Trophoblast cell (in vitro differentiated cells and primary cell): ENCODE measurements at regions not wholly inside any gene's neighbourhood (a gene's known extent, or its start where the extent isn't known, plus 50 kb on each side); places are given as distances from the start of the nearest gene placed in this dataset.

Experiments
- DNase-seq, 2 donors: peaks; one replicate each; pipeline ENCODE4 v3.0.0-alpha.2; 2016
- H2AFZ ChIP-seq: 2 replicates; pipeline ENCODE4 v1.6.1; 2013; ENCODE audit warnings: low read length, moderate library complexity, mild to moderate bottlenecking; ENCODE audit not compliant: insufficient read depth, poor library complexity
- H2AK5ac ChIP-seq: 2 replicates; pipeline ENCODE4 v1.6.1; 2013; ENCODE audit warnings: mild to moderate bottlenecking, low read length
- H2BK120ac ChIP-seq: 2 replicates; pipeline ENCODE4 v1.6.1; 2013; ENCODE audit warnings: low read length, mild to moderate bottlenecking, moderate library complexity; ENCODE audit not compliant: insufficient read depth, poor library complexity
- H2BK12ac ChIP-seq: 2 replicates; pipeline ENCODE4 v1.6.1; 2013; ENCODE audit warnings: mild to moderate bottlenecking, low read length, moderate library complexity
- H2BK5ac ChIP-seq: 2 replicates; pipeline ENCODE4 v1.6.1; 2013; ENCODE audit warnings: low read length, low read depth, moderate library complexity, mild to moderate bottlenecking; ENCODE audit not compliant: poor library complexity
- H3K14ac ChIP-seq: 2 replicates; pipeline ENCODE4 v1.6.1; 2013; ENCODE audit warnings: mild to moderate bottlenecking, low read length
- H3K18ac ChIP-seq: 2 replicates; pipeline ENCODE4 v1.6.1; 2013; ENCODE audit warnings: mild to moderate bottlenecking, low read length
- H3K23ac ChIP-seq: 2 replicates; pipeline ENCODE4 v1.6.1; 2013; ENCODE audit warnings: low read length
- H3K27ac ChIP-seq: 2 replicates; pipeline ENCODE4 v1.5.1; 2013; ENCODE audit warnings: low read depth, mild to moderate bottlenecking, inconsistent platforms, low read length, moderate library complexity
- H3K27me3 ChIP-seq: 2 replicates; pipeline ENCODE4 v1.6.1; 2013; ENCODE audit warnings: inconsistent platforms, mild to moderate bottlenecking, low read length, moderate library complexity; ENCODE audit not compliant: insufficient read depth
- H3K36me3 ChIP-seq, 2 experiments: 1 replicate in 1 of 2; 2 replicates in 1 of 2; pipeline ENCODE4 v1.6.1; 2013; ENCODE audit warnings: low read length in 2 of 2, mild to moderate bottlenecking in 2 of 2, moderate library complexity in 1 of 2; ENCODE audit not compliant: insufficient read depth in 2 of 2, control insufficient read depth in 1 of 2
- H3K4ac ChIP-seq: 2 replicates; pipeline ENCODE4 v1.6.1; 2013; ENCODE audit warnings: low read depth, mild to moderate bottlenecking, low read length, moderate library complexity
- H3K4me1 ChIP-seq, 2 experiments: 1 replicate in 1 of 2; 2 replicates in 1 of 2; pipeline ENCODE4 v1.6.1; 2013; ENCODE audit warnings: low read length in 2 of 2, mild to moderate bottlenecking in 2 of 2, moderate library complexity in 1 of 2; ENCODE audit not compliant: insufficient read depth in 2 of 2, control insufficient read depth in 1 of 2
- H3K4me2 ChIP-seq: 2 replicates; pipeline ENCODE4 v1.6.1; 2013; ENCODE audit warnings: inconsistent platforms, mild to moderate bottlenecking, low read length, moderate library complexity
- H3K4me3 ChIP-seq: 2 replicates; pipeline ENCODE4 v1.5.1; 2013; ENCODE audit warnings: mild to moderate bottlenecking, low read depth, low read length, inconsistent platforms
- H3K79me1 ChIP-seq: one replicate; pipeline ENCODE4 v1.6.1; 2013; ENCODE audit warnings: low read length
- H3K79me2 ChIP-seq: 2 replicates; pipeline ENCODE4 v1.6.1; 2013; ENCODE audit warnings: low read length, mild to moderate bottlenecking; ENCODE audit not compliant: control insufficient read depth, insufficient read depth, poor library complexity
- H3K9ac ChIP-seq: 2 replicates; pipeline ENCODE4 v1.6.1; 2013; ENCODE audit warnings: mild to moderate bottlenecking, low read length
- H3K9me3 ChIP-seq: 2 replicates; pipeline ENCODE4 v1.6.1; 2013; ENCODE audit warnings: low read depth, mild to moderate bottlenecking, control low read depth, inconsistent platforms, low read length; ENCODE audit not compliant: insufficient read depth
- H4K12ac ChIP-seq: 2 replicates; pipeline ENCODE4 v1.6.1; 2013; ENCODE audit warnings: low read depth, mild to moderate bottlenecking, low read length, moderate library complexity
- H4K8ac ChIP-seq: 2 replicates; pipeline ENCODE4 v1.6.1; 2013; ENCODE audit warnings: low read depth, mild to moderate bottlenecking, low read length, moderate library complexity
- H4K91ac ChIP-seq: one replicate; pipeline ENCODE4 v1.6.1; 2013; ENCODE audit warnings: low read depth, mild to moderate bottlenecking, low read length, moderate library complexity
- WGBS: extraction: QIAGEN DNeasy Blood & Tissue Kit; methylation state at CpG from one replicate; pipeline ENCODE4 v1.1.7; 2013; ENCODE audit warnings: missing lambda C conversion rate; ENCODE audit not compliant: insufficient read length, insufficient coverage; ENCODE audit errors: extremely low coverage; 5-methylcytosine and 5-hydroxymethylcytosine counted together

- Histone ChIP-seq H2BK5ac (no peak overlapping the region), H3K4ac (no peak overlapping the region), H2AFZ (no peak overlapping the region), H3K79me1 (no peaks in the 10 kb centered on the region), H3K79me2 (no peaks in the 10 kb centered on the region), H4K91ac (no peak overlapping the region), H3K9ac (no peak overlapping the region), H2BK12ac (no peak overlapping the region), H3K27ac (no peak overlapping the region), H3K9me3 (no peaks in the 10 kb centered on the region), H3K23ac (no peak overlapping the region), H3K36me3 (no peaks in the 10 kb centered on the region), H3K4me3 (no peak overlapping the region), H3K27me3 (no peaks in the 10 kb centered on the region), H3K14ac (no peak overlapping the region), H3K4me1 (no peaks in the 10 kb centered on the region), H3K4me2 (no peak overlapping the region), H4K12ac (no peak overlapping the region), H4K8ac (no peak overlapping the region), H2AK5ac (no peak overlapping the region), H2BK120ac (no peak overlapping the region), H3K18ac (no peak overlapping the region)
- no peak for DNase-seq
- no CpG with 5 or more reads among the region's 6 CpGs for WGBS
Observed at GRCh38 chr1:238345837-238346236, 455.1 kb upstream of the ZP4 start.

GRCh38 chr1:238343852-238344251, 453.1 kb upstream of the ZP4 start:
- no peak overlapping the region for H3K14ac ChIP-seq
- no peak overlapping the region for H3K4ac ChIP-seq
- H3K4me2 ChIP-seq: no peak overlapping the region
- no peak for DNase-seq
- H2AK5ac ChIP-seq: no peak overlapping the region
- H2BK5ac ChIP-seq: no peak overlapping the region
- H2BK120ac ChIP-seq: no peak overlapping the region
- no peak overlapping the region for H2BK12ac ChIP-seq
- H2AFZ ChIP-seq: no peak overlapping the region
- no peaks in the 10 kb centered on the region for H3K27me3 ChIP-seq
- H3K23ac ChIP-seq: no peak overlapping the region
- no peaks in the 10 kb centered on the region for H3K4me1 ChIP-seq
- H3K9ac ChIP-seq: no peak overlapping the region
- H3K27ac ChIP-seq: no peak overlapping the region
- H3K79me1 ChIP-seq: no peaks in the 10 kb centered on the region
- no peak overlapping the region for H4K91ac ChIP-seq
- no peaks in the 10 kb centered on the region for H3K79me2 ChIP-seq
- no peak overlapping the region for H4K12ac ChIP-seq
- no peak overlapping the region for H3K18ac ChIP-seq
- no CpG with 5 or more reads among the region's 3 CpGs for WGBS
- H3K4me3 ChIP-seq: no peak overlapping the region
- no peaks in the 10 kb centered on the region for H3K36me3 ChIP-seq
- no peak overlapping the region for H4K8ac ChIP-seq
- no peaks in the 10 kb centered on the region for H3K9me3 ChIP-seq

GRCh38 chr1:238341395-238341794, 450.7 kb upstream of the ZP4 start:
- Histone ChIP-seq H3K4me2 (no peak overlapping the region), H3K36me3 (no peaks in the 10 kb centered on the region), H3K9ac (no peak overlapping the region), H3K27me3 (no peaks in the 10 kb centered on the region), H2BK5ac (no peak overlapping the region), H2AFZ (no peak overlapping the region), H3K27ac (no peak overlapping the region), H3K79me2 (no peaks in the 10 kb centered on the region), H3K14ac (no peak overlapping the region), H2BK12ac (no peak overlapping the region), H3K23ac (no peak overlapping the region), H3K4me1 (no peaks in the 10 kb centered on the region), H3K4me3 (no peak overlapping the region), H3K79me1 (no peaks in the 10 kb centered on the region), H3K18ac (no peak overlapping the region), H3K9me3 (no peaks in the 10 kb centered on the region), H3K4ac (no peak overlapping the region), H4K8ac (no peak overlapping the region), H2AK5ac (no peak overlapping the region), H4K91ac (no peak overlapping the region), H2BK120ac (no peak overlapping the region), H4K12ac (no peak overlapping the region)
- no peak for DNase-seq
- WGBS: no CpG with 5 or more reads among the region's 2 CpGs

- Histone ChIP-seq H2AK5ac (no peak overlapping the region), H3K4ac (no peak overlapping the region), H4K12ac (no peak overlapping the region), H3K4me3 (no peak overlapping the region), H3K14ac (no peak overlapping the region), H3K79me1 (no peaks in the 10 kb centered on the region), H2BK12ac (no peak overlapping the region), H3K27me3 (no peaks in the 10 kb centered on the region), H3K4me2 (no peak overlapping the region), H3K27ac (no peak overlapping the region), H3K9me3 (no peaks in the 10 kb centered on the region), H4K8ac (no peak overlapping the region), H3K36me3 (no peaks in the 10 kb centered on the region), H2AFZ (no peak overlapping the region), H3K9ac (no peak overlapping the region), H2BK120ac (no peak overlapping the region), H3K79me2 (no peaks in the 10 kb centered on the region), H3K18ac (no peak overlapping the region), H2BK5ac (no peak overlapping the region), H3K4me1 (no peaks in the 10 kb centered on the region), H4K91ac (no peak overlapping the region), H3K23ac (no peak overlapping the region)
- no CpG with 5 or more reads among the region's 7 CpGs for WGBS
- no peak for DNase-seq
Observed at GRCh38 chr1:238340989-238341388, 450.3 kb upstream of the ZP4 start.
